Heart right ventricle (tissue), 16 donors: ENCODE measurements at regions not wholly inside any gene's neighbourhood (a gene's known extent, or its start where the extent isn't known, plus 50 kb on each side); places are given as distances from the start of the nearest gene placed in this dataset.
A peak's percentile ranks its signal among the peaks of the same experiment; 100 is the strongest.

Experiments
- ATAC-seq, 8 donors: fragments of 200-7000 bp; cut with Tn5 transposase; one replicate each; pipeline ENCODE4 v1.9.1; 2020; ENCODE audit warnings: mild to moderate bottlenecking in 8 of 8, moderate library complexity in 8 of 8, moderate number of reproducible peaks in 1 of 8
- DNase-seq, 2 donors: peaks; one replicate each; pipeline ENCODE4 v3.0.0-alpha.2; 2020
- H3K27ac ChIP-seq, 10 donors: fragments of 200-600 bp; sonication (generic) in 2 of 10; one replicate each; pipeline versions ENCODE4 v1.5.0 to v1.8.0; 2020 to 2022; ENCODE audit warnings: mild to moderate bottlenecking in 3 of 10
- H3K27me3 ChIP-seq, 7 donors: fragments of 200-600 bp; one replicate each; pipeline ENCODE4 v1.8.0; 2021 to 2022; ENCODE audit warnings: mild to moderate bottlenecking in 2 of 7
- H3K36me3 ChIP-seq, 9 donors: fragments of 200-600 bp; sonication (generic) in 1 of 9; one replicate each; pipeline versions ENCODE4 v1.5.0 to v1.8.0; 2020 to 2022; ENCODE audit warnings: mild to moderate bottlenecking in 2 of 9
- H3K4me1 ChIP-seq, 9 donors: fragments of 200-600 bp; sonication (generic) in 1 of 9; one replicate each; pipeline versions ENCODE4 v1.5.0 to v1.8.0; 2020 to 2022; ENCODE audit warnings: mild to moderate bottlenecking in 4 of 9
- H3K4me3 ChIP-seq, 10 donors: fragments of 200-600 bp; sonication (generic) in 2 of 10; one replicate each; pipeline versions ENCODE4 v1.5.0 to v1.8.0; 2020 to 2022; ENCODE audit warnings: mild to moderate bottlenecking in 7 of 10, moderate library complexity in 2 of 10
- H3K9me3 ChIP-seq, 11 donors: fragments of 200-600 bp in 10 of 11; sonication (generic) in 2 of 11; one replicate each; pipeline versions ENCODE4 v1.5.0 to v1.8.0; 2013 to 2022; ENCODE audit warnings: mild to moderate bottlenecking in 2 of 11, control low read depth in 1 of 11, moderate library complexity in 1 of 11
- CTCF ChIP-seq, 9 donors: fragments of 200-600 bp; sonication (generic) in 2 of 9; IDR thresholded peaks; one replicate each; pipeline versions ENCODE4 v1.5.0 to v1.8.0; 2021 to 2022; ENCODE audit warnings: antibody characterized with exemption in 9 of 9, mild to moderate bottlenecking in 5 of 9, moderate library complexity in 1 of 9
- WGBS, 2 donors: extraction: QIAGEN DNeasy Blood & Tissue Kit; methylation state at CpG; one replicate each; pipeline ENCODE4 v1.1.7; 2013; ENCODE audit warnings: inconsistent platforms in 1 of 2; 5-methylcytosine and 5-hydroxymethylcytosine counted together
- intact Hi-C, 10 donors: fragments of 100-400 bp; cut with DNase I; formaldehyde crosslinking; loops; one replicate each; pipeline versions ENCODE4 v1.11.1 to v1.14.2; 2022
- donor health status: Arrhythmogenic right ventricular cardiomyopathy.
- donor health status: ischemic (EF 13 %, LVEDD 7.1; RV severe dilation, severe dysfunction).
- donor health status: healthy with polysubstance abuse.
- donor health status: DM: no; HTN: yes; CAD: no.
- donor health status: DM: no; HTN: no; CAD: no.
- donor health status: ischemic (EF 25% LVEDD 6.9; RV normal size, moderate dysfunction).
- donor health status: ischemic (EF 25% LVEDD 5.7; RV mildly dilated, moderate dysfunction).
- donor health status: healthy.
- donor health status: DM: yes; HTN: yes; CAD: no.
- donor health status: Ischemic cardiomyopathy.
- donor health status: ischemic (EF 35%, LVEDD 5.7; RV mildly dilated, moderate dysfunction).
- donor health status: nonischemic (EF 11% LVEDD 7.7; RV severe dilation, severe dysfunction).
- donor health status: DM: yes; HTN: yes; CAD: no.
- donor health status: PGD.
- donor health status: ischemic (EF 29% LVEDD 5.4; RV normal size, mild dysfunction).
- donor health status: nonischemic (EF 23%, LVEDD 6.1; RV moderate dilation, normal function).

GRCh38 chr1:229710746-229711145, 84.7 kb downstream of the URB2 start:
- intact Hi-C loops, result no loop called here
- H3K36me3 ChIP-seq, result no peaks in the 10 kb centered on the region
- no peaks in the 10 kb centered on the region for H3K4me1 ChIP-seq
- H3K27me3 ChIP-seq, result no peaks in the 10 kb centered on the region
- no peak for DNase-seq
- no peak overlapping the region for H3K4me3 ChIP-seq
- no peak overlapping the region for H3K27ac ChIP-seq
- H3K9me3 ChIP-seq, result peaks cover 0 to 12% (median 0%) of the 10 kb centered on the region in 11 donors
- peak in 1 of 9 donors; percentile 22 for TF ChIP-seq CTCF (IDR thresholded peaks at IDR 0.05)
- ATAC-seq, result no peak

GRCh38 chr1:229714306-229714705, 88.3 kb downstream of the URB2 start:
- no peak overlapping the region for H3K4me3 ChIP-seq
- WGBS, 2 donors, result 97 to 98% methylated on average over 2 of the region's 2 CpGs
- no peaks in the 10 kb centered on the region for H3K4me1 ChIP-seq
- TF ChIP-seq CTCF (IDR thresholded peaks at IDR 0.05), result no peak
- no peak overlapping the region for H3K27ac ChIP-seq
- DNase-seq (no peak), ATAC-seq (no peak)
- intact Hi-C loops, result no loop called here
- H3K9me3 ChIP-seq, result no peaks in the 10 kb centered on the region
- no peaks in the 10 kb centered on the region for H3K36me3 ChIP-seq
- no peaks in the 10 kb centered on the region for H3K27me3 ChIP-seq

- no peak overlapping the region for H3K4me3 ChIP-seq
- no peak for DNase-seq
- no peak for ATAC-seq
- intact Hi-C loops, result no loop called here
- 78 to 88% methylated on average over 8 of the region's 8 CpGs for WGBS, 2 donors
- TF ChIP-seq CTCF (IDR thresholded peaks at IDR 0.05), result peak in 7 of 9 donors; percentile 15 to 41 (median 30)
- no peak overlapping the region for H3K27ac ChIP-seq
- H3K36me3 ChIP-seq, result no peaks in the 10 kb centered on the region
- peaks cover 0 to 5% (median 0%) of the 10 kb centered on the region in 11 donors for H3K9me3 ChIP-seq
- H3K4me1 ChIP-seq, result no peaks in the 10 kb centered on the region
- H3K27me3 ChIP-seq, result no peaks in the 10 kb centered on the region
These were observed 89.0 kb downstream of the URB2 start for GRCh38 chr1:229714964-229715603.

GRCh38 chr1:229716069-229716468, 90.0 kb downstream of the URB2 start:
- no peak overlapping the region for H3K4me3 ChIP-seq
- peaks cover 0 to 14% (median 0%) of the 10 kb centered on the region in 11 donors for H3K9me3 ChIP-seq
- intact Hi-C loops, result no loop called here
- no peak for TF ChIP-seq CTCF (IDR thresholded peaks at IDR 0.05)
- H3K27me3 ChIP-seq, result no peaks in the 10 kb centered on the region
- H3K36me3 ChIP-seq, result no peaks in the 10 kb centered on the region
- no peak for DNase-seq
- ATAC-seq, result no peak
- H3K4me1 ChIP-seq, result no peaks in the 10 kb centered on the region
- 77 to 80% methylated on average over 10 of the region's 10 CpGs for WGBS, 2 donors
- H3K27ac ChIP-seq, result no peak overlapping the region
